ENCODE measurements at regions not wholly inside any gene's neighbourhood (a gene's known extent, or its start where the extent isn't known, plus 50 kb on each side); places are given as distances from the start of the nearest gene placed in this dataset.

DNA sequence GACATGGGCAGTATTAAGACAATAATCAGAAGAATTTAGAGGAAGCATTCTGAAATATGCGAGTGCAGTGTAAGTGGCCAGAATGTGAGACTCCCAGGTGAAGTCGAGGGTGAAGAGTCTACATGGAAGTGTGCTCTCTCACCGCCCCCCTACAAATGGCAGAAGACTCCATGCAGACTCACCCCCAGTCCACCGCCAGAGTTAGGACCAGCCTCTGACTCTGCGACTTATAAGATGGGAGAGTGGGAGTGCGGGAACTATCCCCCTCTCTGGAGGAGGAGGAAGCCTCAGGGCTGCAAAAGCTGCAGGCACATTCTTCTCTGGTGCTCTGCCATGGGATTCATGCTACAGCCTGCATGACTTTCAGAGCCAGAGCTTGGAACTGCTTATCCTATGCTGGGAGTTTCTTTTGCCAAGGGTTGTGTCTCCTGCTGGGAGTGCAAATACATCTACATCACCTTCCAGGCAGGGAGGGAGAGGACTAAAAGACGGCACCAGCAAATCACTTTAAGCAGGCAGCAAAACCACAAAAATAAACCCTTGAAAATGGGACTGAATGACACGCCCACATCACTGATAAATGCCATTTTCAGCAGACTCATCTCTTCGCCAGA is 206.7 kb upstream of the SULF2 start:
- TF ChIP-seq EZH2 (IDR thresholded peaks at IDR 0.05; ENCODE audit: borderline replicate concordance, low read depth, low read length, severe bottlenecking), result no peak
- TF ChIP-seq, protein P1, sequence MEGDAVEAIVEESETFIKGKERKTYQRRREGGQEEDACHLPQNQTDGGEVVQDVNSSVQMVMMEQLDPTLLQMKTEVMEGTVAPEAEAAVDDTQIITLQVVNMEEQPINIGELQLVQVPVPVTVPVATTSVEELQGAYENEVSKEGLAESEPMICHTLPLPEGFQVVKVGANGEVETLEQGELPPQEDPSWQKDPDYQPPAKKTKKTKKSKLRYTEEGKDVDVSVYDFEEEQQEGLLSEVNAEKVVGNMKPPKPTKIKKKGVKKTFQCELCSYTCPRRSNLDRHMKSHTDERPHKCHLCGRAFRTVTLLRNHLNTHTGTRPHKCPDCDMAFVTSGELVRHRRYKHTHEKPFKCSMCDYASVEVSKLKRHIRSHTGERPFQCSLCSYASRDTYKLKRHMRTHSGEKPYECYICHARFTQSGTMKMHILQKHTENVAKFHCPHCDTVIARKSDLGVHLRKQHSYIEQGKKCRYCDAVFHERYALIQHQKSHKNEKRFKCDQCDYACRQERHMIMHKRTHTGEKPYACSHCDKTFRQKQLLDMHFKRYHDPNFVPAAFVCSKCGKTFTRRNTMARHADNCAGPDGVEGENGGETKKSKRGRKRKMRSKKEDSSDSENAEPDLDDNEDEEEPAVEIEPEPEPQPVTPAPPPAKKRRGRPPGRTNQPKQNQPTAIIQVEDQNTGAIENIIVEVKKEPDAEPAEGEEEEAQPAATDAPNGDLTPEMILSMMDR (IDR thresholded peaks at IDR 0.05; ENCODE audit: borderline replicate concordance, extremely low read depth, low read length, poor library complexity, severe bottlenecking), result no peak
